Keratinocyte (primary cell): ENCODE measurements at regions not wholly inside any gene's neighbourhood (a gene's known extent, or its start where the extent isn't known, plus 50 kb on each side); places are given as distances from the start of the nearest gene placed in this dataset.

Experiments used
- DNase-seq: peaks from one replicate; pipeline ENCODE4 v3.0.0-alpha.2; 2011; ENCODE audit warnings: low read depth, missing footprints, low spot score
- FAIRE-seq: peaks from 2 replicates; lab custom pipeline; 2011; peaks lifted over from hg19 to GRCh38; lab: Jason Lieb, UNC
- H2AFZ ChIP-seq: 2 replicates; pipeline ENCODE4 v1.6.0; 2012; ENCODE audit warnings: low read length, control low read depth, inconsistent platforms; ENCODE audit not compliant: control insufficient read depth
- H3K27ac ChIP-seq: 2 replicates; pipeline ENCODE4 v1.5.1; 2011; ENCODE audit warnings: low read length; ENCODE audit not compliant: control insufficient read depth, insufficient read depth
- H3K27me3 ChIP-seq: 3 replicates; pipeline ENCODE4 v1.6.0; 2011; ENCODE audit warnings: low read length; ENCODE audit not compliant: control insufficient read depth, insufficient read depth; ENCODE audit errors: extremely low read depth
- H3K36me3 ChIP-seq, 2 experiments: 2 replicates in 1 of 2; 3 replicates in 1 of 2; pipeline ENCODE4 v1.5.1; 2011; ENCODE audit warnings: low read length in 2 of 2, mild to moderate bottlenecking in 1 of 2; ENCODE audit not compliant: control insufficient read depth in 2 of 2, insufficient read depth in 2 of 2; ENCODE audit errors: extremely low read depth in 1 of 2
- H3K4me1 ChIP-seq: 3 replicates; pipeline ENCODE4 v1.5.1; 2011; ENCODE audit warnings: low read length; ENCODE audit not compliant: control insufficient read depth, insufficient read depth; ENCODE audit errors: extremely low read depth
- H3K4me2 ChIP-seq: 3 replicates; pipeline ENCODE4 v1.6.0; 2011; ENCODE audit warnings: low read depth, low read length; ENCODE audit not compliant: control insufficient read depth, insufficient read depth; ENCODE audit errors: extremely low read depth
- H3K4me3 ChIP-seq, 3 experiments: fragments of 200-600 bp in 1 of 3; sonication (generic) in 1 of 3; 2 replicates in 2 of 3; 3 replicates in 1 of 3; pipeline ENCODE4 v1.5.1; 2011 to 2016; ENCODE audit warnings: low read length in 3 of 3, mild to moderate bottlenecking in 3 of 3, control low read depth in 2 of 3, inconsistent platforms in 1 of 3, low read depth in 1 of 3, mixed read lengths in 1 of 3, mixed run types in 1 of 3, moderate library complexity in 1 of 3; ENCODE audit not compliant: control insufficient read depth in 2 of 3, insufficient read depth in 2 of 3; ENCODE audit errors: extremely low read depth in 1 of 3
- H3K79me2 ChIP-seq: 2 replicates; pipeline ENCODE4 v1.6.0; 2012; ENCODE audit warnings: low read length; ENCODE audit not compliant: control insufficient read depth, insufficient read depth
- H3K9ac ChIP-seq: 3 replicates; pipeline ENCODE4 v1.6.0; 2011; ENCODE audit warnings: low read length; ENCODE audit not compliant: control insufficient read depth, insufficient read depth; ENCODE audit errors: extremely low read depth
- H3K9me1 ChIP-seq: 3 replicates; pipeline ENCODE4 v1.6.0; 2011; ENCODE audit warnings: low read length; ENCODE audit not compliant: control insufficient read depth, insufficient read depth; ENCODE audit errors: extremely low read depth
- H3K9me3 ChIP-seq: 2 replicates; pipeline ENCODE4 v1.5.1; 2012; ENCODE audit warnings: low read depth, low read length; ENCODE audit not compliant: control insufficient read depth
- H4K20me1 ChIP-seq: 3 replicates; pipeline ENCODE4 v1.6.0; 2011; ENCODE audit warnings: low read length; ENCODE audit not compliant: control insufficient read depth, insufficient read depth; ENCODE audit errors: extremely low read depth
- EZH2 ChIP-seq: IDR thresholded peaks from one replicate; pipeline ENCODE4 v1.6.1; 2012; ENCODE audit warnings: inconsistent platforms, mild to moderate bottlenecking, low read length, moderate library complexity
- dilution Hi-C: fragments of 300-500 bp; cut with MboI; formaldehyde crosslinking; loops from one replicate; pipeline ENCODE4 v1.7.0; 2020; ENCODE audit warnings: low sequenced_read_pairs; ENCODE audit not compliant: extremely low pct_ligation_motif_present
- TF ChIP-seq, protein P1 (sequence below), 3 experiments: IDR thresholded peaks in 1 of 3; conservative IDR thresholded peaks in 1 of 3; optimal IDR thresholded peaks in 1 of 3; 2 replicates in 2 of 3; 3 replicates in 1 of 3; pipeline versions ENCODE3 to v1.5.1; 2011; ENCODE audit warnings: low read length in 3 of 3, mild to moderate bottlenecking in 3 of 3, moderate library complexity in 2 of 3, control low read depth in 1 of 3, inconsistent platforms in 1 of 3; ENCODE audit not compliant: insufficient read depth in 2 of 3; ENCODE audit errors: extremely low read depth in 1 of 3

GRCh38 chr6:27838058-27838944 lies 73.9 kb downstream of the OR2B2 start:
- TF ChIP-seq, protein P1, sequence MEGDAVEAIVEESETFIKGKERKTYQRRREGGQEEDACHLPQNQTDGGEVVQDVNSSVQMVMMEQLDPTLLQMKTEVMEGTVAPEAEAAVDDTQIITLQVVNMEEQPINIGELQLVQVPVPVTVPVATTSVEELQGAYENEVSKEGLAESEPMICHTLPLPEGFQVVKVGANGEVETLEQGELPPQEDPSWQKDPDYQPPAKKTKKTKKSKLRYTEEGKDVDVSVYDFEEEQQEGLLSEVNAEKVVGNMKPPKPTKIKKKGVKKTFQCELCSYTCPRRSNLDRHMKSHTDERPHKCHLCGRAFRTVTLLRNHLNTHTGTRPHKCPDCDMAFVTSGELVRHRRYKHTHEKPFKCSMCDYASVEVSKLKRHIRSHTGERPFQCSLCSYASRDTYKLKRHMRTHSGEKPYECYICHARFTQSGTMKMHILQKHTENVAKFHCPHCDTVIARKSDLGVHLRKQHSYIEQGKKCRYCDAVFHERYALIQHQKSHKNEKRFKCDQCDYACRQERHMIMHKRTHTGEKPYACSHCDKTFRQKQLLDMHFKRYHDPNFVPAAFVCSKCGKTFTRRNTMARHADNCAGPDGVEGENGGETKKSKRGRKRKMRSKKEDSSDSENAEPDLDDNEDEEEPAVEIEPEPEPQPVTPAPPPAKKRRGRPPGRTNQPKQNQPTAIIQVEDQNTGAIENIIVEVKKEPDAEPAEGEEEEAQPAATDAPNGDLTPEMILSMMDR (optimal IDR thresholded peaks at IDR 0.05 in 1 of 3, IDR thresholded peaks at IDR 0.05 in 1 of 3, conservative IDR thresholded peaks at IDR 0.05 in 1 of 3; ENCODE audit: extremely low read depth in 1 of 3, insufficient read depth in 2 of 3, low read length in 3 of 3) = no peak
- TF ChIP-seq EZH2 = no peak
- H3K27ac ChIP-seq = peak overlapping the region; percentile 99
- dilution Hi-C loops = no loop called here
- no peaks in the 10 kb centered on the region for H3K9me1 ChIP-seq
- H3K9ac ChIP-seq = peak overlapping the region; percentile 96
- peak overlapping the region; percentile 54 for H2AFZ ChIP-seq
- no peaks in the 10 kb centered on the region for H3K79me2 ChIP-seq
- H3K36me3 ChIP-seq = no peaks in the 10 kb centered on the region
- DNase-seq (peak; percentile 97), FAIRE-seq (peak; percentile 64)
- peaks cover 14% of the 10 kb centered on the region for H3K4me1 ChIP-seq
- H3K4me3 ChIP-seq = peak overlapping the region; percentile 59 to 88 (median 87)
- no peaks in the 10 kb centered on the region for H3K27me3 ChIP-seq
- no peaks in the 10 kb centered on the region for H3K9me3 ChIP-seq
- peak overlapping the region; percentile 92 for H3K4me2 ChIP-seq
- no peaks in the 10 kb centered on the region for H4K20me1 ChIP-seq

DNA sequence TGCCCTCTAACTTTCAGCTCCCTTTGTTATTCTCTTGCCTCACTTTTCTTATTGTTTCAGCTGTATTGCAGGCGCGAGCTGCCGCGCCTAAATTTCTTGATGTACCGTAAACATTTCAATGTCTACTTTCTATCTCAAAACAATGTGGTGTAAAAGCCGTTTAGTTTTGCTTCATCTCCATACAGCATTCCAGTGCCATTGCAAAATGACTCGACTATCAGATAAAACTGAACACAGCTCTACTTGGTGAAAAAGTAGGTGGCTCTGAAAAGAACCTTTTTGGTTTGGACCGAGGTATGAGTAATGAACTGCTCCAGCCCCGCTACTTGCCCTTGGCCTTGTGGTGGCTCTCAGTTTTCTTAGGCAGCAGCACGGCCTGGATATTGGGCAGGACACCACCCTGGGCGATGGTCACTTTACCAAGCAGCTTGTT lies 74.6 kb downstream of the OR2B2 start:
- Histone ChIP-seq H3K36me3 (no peaks in the 10 kb centered on the region), H4K20me1 (no peaks in the 10 kb centered on the region), H3K4me2 (peak overlapping the region; percentile 92), H3K79me2 (no peaks in the 10 kb centered on the region), H3K27me3 (no peaks in the 10 kb centered on the region), H3K9ac (peak overlapping the region; percentile 96), H3K9me3 (no peaks in the 10 kb centered on the region), H3K9me1 (no peaks in the 10 kb centered on the region), H3K27ac (peak overlapping the region; percentile 99), H3K4me3 (peak overlapping the region; percentile 59 to 88 (median 87)), H2AFZ (peak overlapping the region; percentile 54), H3K4me1 (peaks cover 14% of the 10 kb centered on the region)
- TF ChIP-seq, protein P1 (optimal IDR thresholded peaks at IDR 0.05 in 1 of 3, IDR thresholded peaks at IDR 0.05 in 1 of 3, conservative IDR thresholded peaks at IDR 0.05 in 1 of 3; ENCODE audit: extremely low read depth in 1 of 3, insufficient read depth in 2 of 3, low read length in 3 of 3) = no peak
- TF ChIP-seq EZH2 = no peak
- DNase-seq (no peak), FAIRE-seq (no peak)
- dilution Hi-C loops = no loop called here
